AG09319 (cell line): ENCODE measurements at regions not wholly inside any gene's neighbourhood (a gene's known extent, or its start where the extent isn't known, plus 50 kb on each side); places are given as distances from the start of the nearest gene placed in this dataset.

Experiments
- DNase-seq: peaks from one replicate; pipeline ENCODE4 v3.0.0-alpha.2; 2010; ENCODE audit warnings: low read depth; ENCODE audit errors: extremely low read depth
- CTCF ChIP-seq: IDR thresholded peaks from 2 replicates; pipeline ENCODE4 v1.5.1; 2011; ENCODE audit warnings: low read depth, mild to moderate bottlenecking, inconsistent platforms, low read length, moderate library complexity

GRCh38 chr12:45623940-45624339, 105.6 kb upstream of the ARID2 start:
- TF ChIP-seq CTCF: no peak
- no peak for DNase-seq

- no peak for TF ChIP-seq CTCF
- no peak for DNase-seq
Measured at GRCh38 chr12:45626965-45627364, 102.5 kb upstream of the ARID2 start.

- no peak for TF ChIP-seq CTCF
- no peak for DNase-seq
Measured at GRCh38 chr12:45627407-45628069, 102.0 kb upstream of the ARID2 start.

- TF ChIP-seq CTCF: no peak
Measured at GRCh38 chr12:45629292-45629691, 100.2 kb upstream of the ARID2 start.

GRCh38 chr12:45633733-45634132, 95.8 kb upstream of the ARID2 start:
- TF ChIP-seq CTCF: no peak
- DNase-seq: no peak

More at GRCh38 chr12:45629292-45629691, 100.2 kb upstream of the ARID2 start:
- DNase-seq: no peak

GRCh38 chr12:45634273-45634917, 95.1 kb upstream of the ARID2 start:
- DNase-seq: no peak
- no peak for TF ChIP-seq CTCF

GRCh38 chr12:45637242-45637641, 92.3 kb upstream of the ARID2 start:
- no peak for TF ChIP-seq CTCF

More at GRCh38 chr12:45637242-45637641, 92.3 kb upstream of the ARID2 start:
- DNase-seq: no peak
